Fibroblast of mammary gland (primary cell): ENCODE measurements at regions not wholly inside any gene's neighbourhood (a gene's known extent, or its start where the extent isn't known, plus 50 kb on each side); places are given as distances from the start of the nearest gene placed in this dataset.

Experiments used
- DNase-seq: peaks from one replicate; pipeline ENCODE4 v3.0.0-alpha.2; 2010; ENCODE audit warnings: low read depth
- H3K4me3 ChIP-seq: 2 replicates; pipeline ENCODE4 v1.5.1; 2011; ENCODE audit warnings: low read depth, mild to moderate bottlenecking, low read length, moderate library complexity; ENCODE audit not compliant: control insufficient read depth
- CTCF ChIP-seq: conservative IDR thresholded peaks from 2 replicates; pipeline ENCODE4 v1.5.1; 2011; ENCODE audit warnings: low read depth, low read length, inconsistent platforms; ENCODE audit not compliant: control insufficient read depth, insufficient read depth

GRCh38 chr6:87922196-87922946 lies 125.3 kb upstream of the SPACA1 start:
- DNase-seq = no peak
- H3K4me3 ChIP-seq = no peak overlapping the region
- TF ChIP-seq CTCF = no peak

GRCh38 chr6:87921034-87921433 lies 126.6 kb upstream of the SPACA1 start:
- no peak for DNase-seq
- TF ChIP-seq CTCF = no peak
- H3K4me3 ChIP-seq = no peak overlapping the region

GRCh38 chr6:87920245-87920644 lies 127.4 kb upstream of the SPACA1 start:
- no peak overlapping the region for H3K4me3 ChIP-seq
- no peak for TF ChIP-seq CTCF
- no peak for DNase-seq

GRCh38 chr6:87919416-87919815 lies 128.2 kb upstream of the SPACA1 start:
- H3K4me3 ChIP-seq = no peak overlapping the region
- DNase-seq = no peak
- TF ChIP-seq CTCF = no peak

- TF ChIP-seq CTCF = no peak
- no peak overlapping the region for H3K4me3 ChIP-seq
- DNase-seq = no peak
These were observed 128.6 kb upstream of the SPACA1 start for GRCh38 chr6:87919001-87919400.

- no peak overlapping the region for H3K4me3 ChIP-seq
- TF ChIP-seq CTCF = no peak
- DNase-seq = no peak
These were observed 129.1 kb upstream of the SPACA1 start for GRCh38 chr6:87918461-87918941.
